ENCODE measurements at regions not wholly inside any gene's neighbourhood (a gene's known extent, or its start where the extent isn't known, plus 50 kb on each side); places are given as distances from the start of the nearest gene placed in this dataset.

- TF ChIP-seq GATA2 (IDR thresholded peaks at IDR 0.05; ENCODE audit: low read depth, low read length) (no peak), GATA3 (IDR thresholded peaks at IDR 0.05; ENCODE audit: low read depth, low read length) (no peak)
These were observed 271.7 kb downstream of the RBM43 start for GRCh38 chr2:150989969-150990368.

Measured in SH-SY5Y (cell line).